ENCODE measurements at regions not wholly inside any gene's neighbourhood (a gene's known extent, or its start where the extent isn't known, plus 50 kb on each side); places are given as distances from the start of the nearest gene placed in this dataset.

GRCh38 chr2:176960736-176961520 is 251.7 kb upstream of the HNRNPA3 start:
- H3K9me3 ChIP-seq (ENCODE audit: control insufficient read depth, insufficient read depth, low read length) = no peaks in the 10 kb centered on the region
- DNase-seq (ENCODE audit: low read depth, low spot score) = no peak
- no peak for TF ChIP-seq CTCF (IDR thresholded peaks at IDR 0.05; ENCODE audit: low read depth, low read length)
- H3K27ac ChIP-seq (ENCODE audit: low read depth, low read length) = no peak overlapping the region
- no peaks in the 10 kb centered on the region for H3K27me3 ChIP-seq (ENCODE audit: control insufficient read depth, insufficient read depth, low read length)
- ChIA-PET CTCF (no interaction called here), POLR2A (no interaction called here)
- H3K4me3 ChIP-seq (ENCODE audit: low read depth, low read length) = no peak overlapping the region

- no peak overlapping the region for H3K4me3 ChIP-seq (ENCODE audit: low read depth, low read length)
- no peak overlapping the region for H3K27ac ChIP-seq (ENCODE audit: low read depth, low read length)
- ChIA-PET POLR2A (no interaction called here), CTCF (no interaction called here)
- H3K27me3 ChIP-seq (ENCODE audit: control insufficient read depth, insufficient read depth, low read length) = no peaks in the 10 kb centered on the region
- no peak for DNase-seq (ENCODE audit: low read depth, low spot score)
- no peak for TF ChIP-seq CTCF (IDR thresholded peaks at IDR 0.05; ENCODE audit: low read depth, low read length)
- H3K9me3 ChIP-seq (ENCODE audit: control insufficient read depth, insufficient read depth, low read length) = no peaks in the 10 kb centered on the region
Measured at GRCh38 chr2:176961775-176962619, 250.6 kb upstream of the HNRNPA3 start.

GRCh38 chr2:176963568-176964287 is 248.9 kb upstream of the HNRNPA3 start:
- no peak for DNase-seq (ENCODE audit: low read depth, low spot score)
- ChIA-PET POLR2A (no interaction called here), CTCF (no interaction called here)
- no peak overlapping the region for H3K4me3 ChIP-seq (ENCODE audit: low read depth, low read length)
- H3K27me3 ChIP-seq (ENCODE audit: control insufficient read depth, insufficient read depth, low read length) = no peaks in the 10 kb centered on the region
- no peaks in the 10 kb centered on the region for H3K9me3 ChIP-seq (ENCODE audit: control insufficient read depth, insufficient read depth, low read length)
- no peak overlapping the region for H3K27ac ChIP-seq (ENCODE audit: low read depth, low read length)
- TF ChIP-seq CTCF (IDR thresholded peaks at IDR 0.05; ENCODE audit: low read depth, low read length) = no peak

DNA sequence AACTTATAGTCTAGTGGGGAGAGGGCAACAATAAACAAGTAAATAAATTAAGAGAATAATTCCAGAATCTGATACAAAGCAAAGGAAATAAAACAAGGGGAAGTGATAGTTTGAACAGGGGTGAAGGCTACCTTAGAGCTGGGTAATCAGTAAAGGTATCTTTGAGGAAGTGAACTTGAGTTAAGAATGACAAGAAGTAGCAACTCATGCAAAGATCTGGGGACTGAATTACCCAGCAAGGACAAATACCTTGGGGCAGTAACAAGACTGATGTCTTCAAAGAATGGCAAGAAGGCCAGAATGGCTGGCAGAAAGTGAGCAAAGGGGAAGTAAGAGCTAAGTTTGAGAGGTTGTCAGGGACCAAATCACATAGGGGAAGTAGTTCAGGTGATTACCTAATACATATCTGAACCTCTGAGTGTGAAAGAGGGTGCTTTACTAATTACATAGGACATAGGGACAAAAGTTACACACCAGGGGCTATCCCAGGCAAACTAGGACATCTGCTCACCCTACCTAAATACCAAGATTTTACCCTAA is 244.6 kb upstream of the HNRNPA3 start:
- H3K9me3 ChIP-seq (ENCODE audit: control insufficient read depth, insufficient read depth, low read length) = no peaks in the 10 kb centered on the region
- TF ChIP-seq CTCF (IDR thresholded peaks at IDR 0.05; ENCODE audit: low read depth, low read length) = no peak
- no peak for DNase-seq (ENCODE audit: low read depth, low spot score)
- H3K27me3 ChIP-seq (ENCODE audit: control insufficient read depth, insufficient read depth, low read length) = no peaks in the 10 kb centered on the region
- POLR2A ChIA-PET = no interaction called here
- CTCF ChIA-PET = no interaction called here
- no peak overlapping the region for H3K27ac ChIP-seq (ENCODE audit: low read depth, low read length)
- H3K4me3 ChIP-seq (ENCODE audit: low read depth, low read length) = no peak overlapping the region

Measured in AG04450 (cell line).